GM23338 (cell line): ENCODE measurements at regions not wholly inside any gene's neighbourhood (a gene's known extent, or its start where the extent isn't known, plus 50 kb on each side); places are given as distances from the start of the nearest gene placed in this dataset.
A peak's percentile ranks its signal among the peaks of the same experiment; 100 is the strongest.

Experiments
- ATAC-seq: fragments of 200-7000 bp; cut with Tn5 transposase; 3 replicates; pipeline ENCODE4 v1.9.1; 2020
- DNase-seq: peaks from one replicate; pipeline ENCODE4 v3.0.0-alpha.2; 2015; ENCODE audit warnings: low spot score
- H2AFZ ChIP-seq: fragments of 200-600 bp; sonication (generic); 2 replicates; pipeline ENCODE4 v1.8.0; 2016; ENCODE audit warnings: antibody characterized with exemption, mild to moderate bottlenecking, moderate library complexity
- H3F3A ChIP-seq: fragments of 200-600 bp; sonication (generic); replicated peaks from 2 replicates; pipeline ENCODE4 v1.8.0; 2017; ENCODE audit warnings: antibody characterized with exemption, mixed run types, low read depth
- H3K27ac ChIP-seq: fragments of 200-600 bp; sonication (generic); 2 replicates; pipeline ENCODE4 v1.6.1; 2016; ENCODE audit warnings: low read depth
- H3K27me3 ChIP-seq: fragments of 200-600 bp; sonication (generic); 2 replicates; pipeline ENCODE4 v1.8.0; 2016; ENCODE audit warnings: mild to moderate bottlenecking, mixed run types, moderate library complexity; ENCODE audit not compliant: insufficient read depth
- H3K36me3 ChIP-seq: fragments of 200-600 bp; sonication (generic); 2 replicates; pipeline ENCODE4 v1.8.0; 2016; ENCODE audit warnings: mild to moderate bottlenecking; ENCODE audit not compliant: insufficient read depth
- H3K4me1 ChIP-seq: fragments of 200-600 bp; sonication (generic); 2 replicates; pipeline ENCODE4 v1.8.0; 2016; ENCODE audit warnings: mild to moderate bottlenecking, moderate library complexity; ENCODE audit not compliant: insufficient read depth
- H3K4me2 ChIP-seq: fragments of 200-600 bp; sonication (generic); 2 replicates; pipeline ENCODE4 v1.7.1; 2017; ENCODE audit warnings: mixed run types
- H3K4me3 ChIP-seq: fragments of 200-600 bp; sonication (generic); 2 replicates; pipeline ENCODE4 v1.6.1; 2016; ENCODE audit warnings: mixed run types
- H3K79me2 ChIP-seq: fragments of 200-600 bp; sonication (generic); replicated peaks from 2 replicates; pipeline ENCODE4 v1.8.0; 2017; ENCODE audit warnings: mild to moderate bottlenecking; ENCODE audit not compliant: insufficient read depth
- H3K9me2 ChIP-seq: fragments of 200-600 bp; sonication (generic); 2 replicates; pipeline ENCODE4 v1.8.0; 2017; ENCODE audit not compliant: insufficient read depth
- H4K20me1 ChIP-seq: fragments of 200-600 bp; sonication (generic); replicated peaks from 2 replicates; pipeline ENCODE4 v1.8.0; 2017; ENCODE audit warnings: mild to moderate bottlenecking; ENCODE audit not compliant: insufficient read depth
- H3K27ac Mint-ChIP-seq: 2 replicates; pipeline ENCODE4 v1.8.0; 2020; ENCODE audit warnings: inconsistent platforms, mild to moderate bottlenecking, moderate library complexity, mixed read lengths
- H3K27me3 Mint-ChIP-seq: 3 replicates; pipeline ENCODE4 v1.8.0; 2022; ENCODE audit warnings: low read depth, mild to moderate bottlenecking, moderate library complexity, mixed read lengths, inconsistent platforms; ENCODE audit not compliant: insufficient read depth, poor library complexity
- H3K36me3 Mint-ChIP-seq: 3 replicates; pipeline ENCODE4 v1.8.0; 2021; ENCODE audit warnings: low read depth, mild to moderate bottlenecking, inconsistent platforms, moderate library complexity, mixed read lengths
- H3K4me1 Mint-ChIP-seq: 3 replicates; pipeline ENCODE4 v1.8.0; 2020; ENCODE audit warnings: mild to moderate bottlenecking, inconsistent platforms, mixed read lengths
- H3K4me3 Mint-ChIP-seq: 3 replicates; pipeline ENCODE4 v1.8.0; 2021; ENCODE audit warnings: moderate library complexity, mild to moderate bottlenecking, inconsistent platforms, mixed read lengths
- H3K9me3 Mint-ChIP-seq: 3 replicates; pipeline ENCODE4 v1.8.0; 2020; ENCODE audit warnings: moderate library complexity, mild to moderate bottlenecking, inconsistent platforms, mixed read lengths
- CREB1 ChIP-seq: fragments of 250-450 bp; sonication (Bioruptor Pico); IDR thresholded peaks from 2 replicates; pipeline ENCODE4 v1.5.0; 2020; ENCODE audit warnings: low read depth, mild to moderate bottlenecking, moderate library complexity
- JUNB ChIP-seq: IDR thresholded peaks from one replicate; pipeline ENCODE4 v1.6.1; 2016; ENCODE audit warnings: antibody characterized with exemption; ENCODE audit not compliant: unreplicated experiment
- NANOG ChIP-seq: IDR thresholded peaks from 2 replicates; pipeline ENCODE4 v1.6.1; 2016; ENCODE audit warnings: antibody characterized with exemption, borderline replicate concordance
- REST ChIP-seq: IDR thresholded peaks from one replicate; pipeline ENCODE4 v1.6.1; 2018; ENCODE audit warnings: antibody characterized with exemption; ENCODE audit not compliant: unreplicated experiment
- ZNF114 ChIP-seq: fragments of 250-450 bp; sonication (Bioruptor Pico); IDR thresholded peaks from 2 replicates; pipeline ENCODE4 v1.5.0; 2020; ENCODE audit warnings: mild to moderate bottlenecking, moderate library complexity
- ZNF331 ChIP-seq: fragments of 250-450 bp; sonication (Bioruptor Pico); IDR thresholded peaks from 2 replicates; pipeline ENCODE4 v1.5.0; 2020; ENCODE audit warnings: low read depth, mild to moderate bottlenecking, moderate library complexity
- ZNF462 ChIP-seq: fragments of 250-450 bp; sonication (Bioruptor Pico); IDR thresholded peaks from 2 replicates; pipeline ENCODE4 v1.5.0; 2020; ENCODE audit warnings: mild to moderate bottlenecking, moderate library complexity

GRCh38 chr4:151460434-151460833, 51.5 kb downstream of the FHIP1A start:
- Mint-ChIP-seq H3K4me3 (no peak overlapping the region), H3K4me1 (peaks cover 56% of the 10 kb centered on the region), H3K36me3 (peaks cover 5% of the 10 kb centered on the region; the same call in 2 of the 3 replicates), H3K9me3 (no peaks in the 10 kb centered on the region; the same call in 2 of the 3 replicates), H3K27ac (no peak overlapping the region), H3K27me3 (no peaks in the 10 kb centered on the region)
- H3K79me2 ChIP-seq = peaks cover 90% of the 10 kb centered on the region
- H2AFZ ChIP-seq = no peak overlapping the region
- no peaks in the 10 kb centered on the region for H3K36me3 ChIP-seq
- no peak for ATAC-seq
- TF ChIP-seq JUNB = no peak
- H3K27me3 ChIP-seq = no peaks in the 10 kb centered on the region
- peaks cover 13% of the 10 kb centered on the region; the same call in 1 of the 2 replicates for H3K9me2 ChIP-seq
- no peak overlapping the region for H3K4me3 ChIP-seq
- no peak overlapping the region for H3K4me2 ChIP-seq
- DNase-seq = no peak
- peak overlapping the region; percentile 48 for H3K27ac ChIP-seq
- no peaks in the 10 kb centered on the region for H3F3A ChIP-seq
- H3K4me1 ChIP-seq = peaks cover 56% of the 10 kb centered on the region
- no peaks in the 10 kb centered on the region; the same call in 1 of the 2 replicates for H4K20me1 ChIP-seq

- DNase-seq (no peak), ATAC-seq (no peak)
Measured at GRCh38 chr4:151462554-151462953, 53.6 kb downstream of the FHIP1A start.

More at GRCh38 chr4:151462554-151462953, 53.6 kb downstream of the FHIP1A start:
- Mint-ChIP-seq H3K4me1 (peaks cover 42% of the 10 kb centered on the region), H3K27me3 (no peaks in the 10 kb centered on the region), H3K4me3 (no peak overlapping the region), H3K27ac (no peak overlapping the region), H3K36me3 (peaks cover 24% of the 10 kb centered on the region), H3K9me3 (no peaks in the 10 kb centered on the region)
- Histone ChIP-seq H3K27ac (no peak overlapping the region), H3K79me2 (peaks cover 85% of the 10 kb centered on the region), H3K9me2 (peaks cover 16% of the 10 kb centered on the region; the same call in 1 of the 2 replicates), H4K20me1 (no peaks in the 10 kb centered on the region), H3K27me3 (no peaks in the 10 kb centered on the region), H3K4me1 (peaks cover 43% of the 10 kb centered on the region), H3F3A (no peaks in the 10 kb centered on the region), H3K36me3 (no peaks in the 10 kb centered on the region), H2AFZ (no peak overlapping the region), H3K4me3 (no peak overlapping the region), H3K4me2 (peak overlapping the region; percentile 2; the same call in 1 of the 2 replicates)
- TF ChIP-seq ZNF114 (CRISPR knock-in tag) (no peak), ZNF462 (CRISPR knock-in tag) (no peak), JUNB (no peak), ZNF331 (CRISPR knock-in tag) (no peak), CREB1 (CRISPR knock-in tag) (no peak), NANOG (no peak), REST (no peak)
